ENCODE measurements at regions not wholly inside any gene's neighbourhood (a gene's known extent, or its start where the extent isn't known, plus 50 kb on each side); places are given as distances from the start of the nearest gene placed in this dataset.
"Not testable (repeated sequence)": the region's sequence is repeated elsewhere in the genome, so short reads cannot be mapped to it uniquely, and the experiment has no call there.

GRCh38 chrX:3540105-3540504 is 173.3 kb downstream of the PRKX start:
- DNase-seq (ENCODE audit: low read depth): no peak

GRCh38 chrX:3532581-3533085 is 180.8 kb downstream of the PRKX start:
- no peak overlapping the region for H3K4me3 ChIP-seq (ENCODE audit: control insufficient read depth, low read depth, low read length)
- TF ChIP-seq, protein P1, sequence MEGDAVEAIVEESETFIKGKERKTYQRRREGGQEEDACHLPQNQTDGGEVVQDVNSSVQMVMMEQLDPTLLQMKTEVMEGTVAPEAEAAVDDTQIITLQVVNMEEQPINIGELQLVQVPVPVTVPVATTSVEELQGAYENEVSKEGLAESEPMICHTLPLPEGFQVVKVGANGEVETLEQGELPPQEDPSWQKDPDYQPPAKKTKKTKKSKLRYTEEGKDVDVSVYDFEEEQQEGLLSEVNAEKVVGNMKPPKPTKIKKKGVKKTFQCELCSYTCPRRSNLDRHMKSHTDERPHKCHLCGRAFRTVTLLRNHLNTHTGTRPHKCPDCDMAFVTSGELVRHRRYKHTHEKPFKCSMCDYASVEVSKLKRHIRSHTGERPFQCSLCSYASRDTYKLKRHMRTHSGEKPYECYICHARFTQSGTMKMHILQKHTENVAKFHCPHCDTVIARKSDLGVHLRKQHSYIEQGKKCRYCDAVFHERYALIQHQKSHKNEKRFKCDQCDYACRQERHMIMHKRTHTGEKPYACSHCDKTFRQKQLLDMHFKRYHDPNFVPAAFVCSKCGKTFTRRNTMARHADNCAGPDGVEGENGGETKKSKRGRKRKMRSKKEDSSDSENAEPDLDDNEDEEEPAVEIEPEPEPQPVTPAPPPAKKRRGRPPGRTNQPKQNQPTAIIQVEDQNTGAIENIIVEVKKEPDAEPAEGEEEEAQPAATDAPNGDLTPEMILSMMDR (IDR thresholded peaks at IDR 0.05; ENCODE audit: control insufficient read depth, insufficient read depth, low read depth, low read length, missing control alignments): no peak
- DNase-seq (ENCODE audit: low read depth): no peak

More at GRCh38 chrX:3540105-3540504, 173.3 kb downstream of the PRKX start:
- TF ChIP-seq, protein P1 (IDR thresholded peaks at IDR 0.05; ENCODE audit: control insufficient read depth, insufficient read depth, low read depth, low read length, missing control alignments): no peak
- no peak overlapping the region for H3K4me3 ChIP-seq (ENCODE audit: control insufficient read depth, low read depth, low read length)

GRCh38 chrX:3531435-3531834 is 182.0 kb downstream of the PRKX start:
- not testable (repeated sequence) for H3K4me3 ChIP-seq (ENCODE audit: control insufficient read depth, low read depth, low read length); DNase-seq (ENCODE audit: low read depth)

DNA sequence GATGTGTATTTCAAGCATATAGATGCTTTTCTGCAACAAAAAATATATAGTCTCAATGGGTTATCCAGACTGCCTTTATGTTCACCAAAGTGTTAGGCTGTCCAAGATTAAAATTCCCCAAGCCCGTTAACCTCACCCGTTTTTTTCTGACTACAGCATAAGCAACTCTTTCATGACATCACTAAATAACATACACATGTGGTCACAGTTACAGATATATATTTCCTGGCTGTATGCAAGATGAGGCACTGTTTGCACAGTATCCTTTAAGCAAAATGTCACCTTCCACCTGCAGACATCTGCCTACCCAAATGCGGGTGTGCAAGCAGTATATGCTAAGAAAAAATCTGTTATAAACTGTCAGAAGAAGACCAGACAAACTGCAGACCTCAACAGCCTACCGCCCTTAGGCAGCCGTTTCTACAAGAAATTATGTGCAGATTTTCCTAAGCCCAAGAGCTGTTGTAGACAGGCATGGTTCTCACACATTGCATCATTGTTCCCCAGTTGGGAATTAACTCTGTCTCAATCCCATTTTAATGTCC is 183.1 kb upstream of the MXRA5 start:
- no peak for DNase-seq (ENCODE audit: low read depth)
- no peak overlapping the region for H3K4me3 ChIP-seq (ENCODE audit: control insufficient read depth, low read depth, low read length)
- TF ChIP-seq, protein P1 (IDR thresholded peaks at IDR 0.05; ENCODE audit: control insufficient read depth, insufficient read depth, low read depth, low read length, missing control alignments): no peak

GRCh38 chrX:3527811-3528210 is 181.4 kb upstream of the MXRA5 start:
- no peak for DNase-seq (ENCODE audit: low read depth)
- TF ChIP-seq, protein P1 (IDR thresholded peaks at IDR 0.05; ENCODE audit: control insufficient read depth, insufficient read depth, low read depth, low read length, missing control alignments): no peak
- H3K4me3 ChIP-seq (ENCODE audit: control insufficient read depth, low read depth, low read length): no peak overlapping the region

DNA sequence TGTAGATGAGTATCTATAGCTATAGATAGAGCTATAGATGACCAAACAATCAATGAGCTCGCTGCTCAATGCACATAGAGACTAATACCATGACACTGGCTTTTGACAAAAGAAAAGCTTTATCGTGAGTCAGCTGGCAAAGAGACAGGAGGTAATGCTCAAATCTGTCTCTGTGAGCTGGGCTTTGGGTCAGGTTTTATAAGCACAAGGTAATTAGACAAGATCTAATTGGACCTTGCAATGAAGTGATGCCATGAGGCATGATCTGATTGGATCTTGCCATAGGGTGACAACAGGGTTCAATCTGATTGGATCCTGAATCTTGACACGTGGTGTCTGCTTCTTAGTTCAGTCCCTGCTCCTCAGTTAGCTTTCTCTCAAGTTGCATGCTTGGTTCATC is 180.7 kb upstream of the MXRA5 start:
- H3K4me3 ChIP-seq (ENCODE audit: control insufficient read depth, low read depth, low read length): no peak overlapping the region
- DNase-seq (ENCODE audit: low read depth): no peak
- TF ChIP-seq, protein P1 (IDR thresholded peaks at IDR 0.05; ENCODE audit: control insufficient read depth, insufficient read depth, low read depth, low read length, missing control alignments): no peak

GRCh38 chrX:3526731-3527130 is 180.3 kb upstream of the MXRA5 start:
- no peak overlapping the region for H3K4me3 ChIP-seq (ENCODE audit: control insufficient read depth, low read depth, low read length)
- TF ChIP-seq, protein P1 (IDR thresholded peaks at IDR 0.05; ENCODE audit: control insufficient read depth, insufficient read depth, low read depth, low read length, missing control alignments): no peak
- DNase-seq (ENCODE audit: low read depth): no peak

Measured in AG09309 (cell line).